ENCODE measurements at regions not wholly inside any gene's neighbourhood (a gene's known extent, or its start where the extent isn't known, plus 50 kb on each side); places are given as distances from the start of the nearest gene placed in this dataset.
"Not testable (repeated sequence)": the region's sequence is repeated elsewhere in the genome, so short reads cannot be mapped to it uniquely, and the experiment has no call there.

GRCh38 chr12:111246477-111247011 lies 122.4 kb downstream of the PHETA1 start:
- DNase-seq (ENCODE audit: low spot score) = no peak
- in situ Hi-C loops (cut with MboI; ENCODE audit: low sequenced_read_pairs, unreplicated experiment) = no loop called here
- TF ChIP-seq CTCF (IDR thresholded peaks at IDR 0.05; ENCODE audit: borderline replicate concordance, control extremely low read depth, extremely low read depth, insufficient read depth, missing control alignments) = no peak

GRCh38 chr12:111245701-111246476 lies 123.0 kb downstream of the PHETA1 start:
- TF ChIP-seq CTCF (IDR thresholded peaks at IDR 0.05; ENCODE audit: borderline replicate concordance, control extremely low read depth, extremely low read depth, insufficient read depth, missing control alignments) = no peak
- no peak for DNase-seq (ENCODE audit: low spot score)
- in situ Hi-C loops (cut with MboI; ENCODE audit: low sequenced_read_pairs, unreplicated experiment) = no loop called here

- DNase-seq (ENCODE audit: low spot score) = no peak
- in situ Hi-C loops (cut with MboI; ENCODE audit: low sequenced_read_pairs, unreplicated experiment) = no loop called here
- no peak for TF ChIP-seq CTCF (IDR thresholded peaks at IDR 0.05; ENCODE audit: borderline replicate concordance, control extremely low read depth, extremely low read depth, insufficient read depth, missing control alignments)
These were observed 124.2 kb downstream of the PHETA1 start for GRCh38 chr12:111244673-111245072.

- in situ Hi-C loops (cut with MboI; ENCODE audit: low sequenced_read_pairs, unreplicated experiment); DNase-seq (ENCODE audit: low spot score): not testable (repeated sequence)
These were observed 126.1 kb downstream of the PHETA1 start for GRCh38 chr12:111242817-111243216.

- in situ Hi-C loops (cut with MboI; ENCODE audit: low sequenced_read_pairs, unreplicated experiment) = no loop called here
- no peak for TF ChIP-seq CTCF (IDR thresholded peaks at IDR 0.05; ENCODE audit: borderline replicate concordance, control extremely low read depth, extremely low read depth, insufficient read depth, missing control alignments)
- DNase-seq (ENCODE audit: low spot score) = no peak
These were observed 126.7 kb downstream of the PHETA1 start for GRCh38 chr12:111242184-111242583.

GRCh38 chr12:111240374-111240773 lies 128.5 kb downstream of the PHETA1 start:
- in situ Hi-C loops (cut with MboI; ENCODE audit: low sequenced_read_pairs, unreplicated experiment) = no loop called here
- TF ChIP-seq CTCF (IDR thresholded peaks at IDR 0.05; ENCODE audit: borderline replicate concordance, control extremely low read depth, extremely low read depth, insufficient read depth, missing control alignments) = no peak
- no peak for DNase-seq (ENCODE audit: low spot score)

GRCh38 chr12:111239235-111239634 lies 129.7 kb downstream of the PHETA1 start:
- no peak for TF ChIP-seq CTCF (IDR thresholded peaks at IDR 0.05; ENCODE audit: borderline replicate concordance, control extremely low read depth, extremely low read depth, insufficient read depth, missing control alignments)
- no peak for DNase-seq (ENCODE audit: low spot score)
- in situ Hi-C loops (cut with MboI; ENCODE audit: low sequenced_read_pairs, unreplicated experiment) = no loop called here

All from GM13976 (cell line).